CD8-positive, alpha-beta memory T cell (primary cell): ENCODE measurements at regions not wholly inside any gene's neighbourhood (a gene's known extent, or its start where the extent isn't known, plus 50 kb on each side); places are given as distances from the start of the nearest gene placed in this dataset.

Experiments used
- CTCF ChIA-PET: fragments of 350-600 bp; sonication (Branson Sonifier 250); formaldehyde crosslinking; loops from one replicate; lab custom pipeline; 2021; ENCODE audit warnings: antibody characterized with exemption; lab: Charles Lee
- POLR2A ChIA-PET: fragments of 350-600 bp; sonication (Branson Sonifier 250); formaldehyde crosslinking; loops from one replicate; lab custom pipeline; 2021; ENCODE audit warnings: antibody characterized with exemption; lab: Charles Lee
- DNase-seq, 5 donors: peaks; one replicate each; pipeline versions ENCODE4 v3.0.0 to v3.0.0-alpha.2; 2020 to 2022; ENCODE audit warnings: mixed read lengths in 1 of 5
- H3K27ac ChIP-seq: one replicate; pipeline ENCODE4 v1.7.0; 2013; ENCODE audit warnings: low read depth, mild to moderate bottlenecking, low read length, moderate library complexity
- H3K27me3 ChIP-seq: 2 replicates; pipeline ENCODE4 v1.7.0; 2013; ENCODE audit warnings: low read length, mild to moderate bottlenecking; ENCODE audit not compliant: insufficient read depth, poor library complexity, severe bottlenecking
- H3K36me3 ChIP-seq: 2 replicates; pipeline ENCODE4 v1.7.0; 2013; ENCODE audit warnings: mild to moderate bottlenecking, low read length, moderate library complexity; ENCODE audit not compliant: insufficient read depth
- H3K4me1 ChIP-seq: 2 replicates; pipeline ENCODE4 v1.7.0; 2013; ENCODE audit warnings: mild to moderate bottlenecking, low read length, moderate library complexity; ENCODE audit not compliant: insufficient read depth
- H3K4me3 ChIP-seq: 2 replicates; pipeline ENCODE4 v1.7.0; 2013; ENCODE audit warnings: mild to moderate bottlenecking, low read length
- H3K9me3 ChIP-seq: 2 replicates; pipeline ENCODE4 v1.7.0; 2013; ENCODE audit warnings: mild to moderate bottlenecking, low read length
- H3K27ac Mint-ChIP-seq, 8 donors: one replicate each; pipeline ENCODE4 v1.8.0; 2020 to 2021; ENCODE audit warnings: mixed read lengths in 8 of 8, mild to moderate bottlenecking in 6 of 8, inconsistent platforms in 3 of 8, moderate library complexity in 3 of 8
- H3K27me3 Mint-ChIP-seq, 2 donors: one replicate each; pipeline ENCODE4 v1.8.0; 2020 to 2021; ENCODE audit warnings: mixed read lengths in 2 of 2, mild to moderate bottlenecking in 1 of 2, moderate library complexity in 1 of 2
- H3K36me3 Mint-ChIP-seq, 3 donors: one replicate each; pipeline ENCODE4 v1.8.0; 2020 to 2021; ENCODE audit warnings: mixed read lengths in 3 of 3, inconsistent platforms in 1 of 3, mild to moderate bottlenecking in 1 of 3
- H3K4me1 Mint-ChIP-seq, 3 donors: one replicate each; pipeline ENCODE4 v1.8.0; 2020 to 2021; ENCODE audit warnings: mixed read lengths in 3 of 3, inconsistent platforms in 1 of 3, mild to moderate bottlenecking in 1 of 3
- H3K4me3 Mint-ChIP-seq, 7 donors: one replicate each; pipeline ENCODE4 v1.8.0; 2020 to 2021; ENCODE audit warnings: mixed read lengths in 7 of 7, mild to moderate bottlenecking in 6 of 7, moderate library complexity in 4 of 7, inconsistent platforms in 2 of 7
- H3K9me3 Mint-ChIP-seq, 5 donors: one replicate each; pipeline ENCODE4 v1.8.0; 2020 to 2022; ENCODE audit warnings: mixed read lengths in 5 of 5, mild to moderate bottlenecking in 3 of 5, moderate library complexity in 2 of 5, inconsistent platforms in 1 of 5

GRCh38 chr6:9408402-9409117, 973.2 kb upstream of the SLC35B3 start:
- Mint-ChIP-seq H3K9me3 (peaks cover 0 to 22% (median 3%) of the 10 kb centered on the region in 5 donors), H3K36me3 (no peaks in the 10 kb centered on the region), H3K27me3 (no peaks in the 10 kb centered on the region), H3K27ac (no peak overlapping the region), H3K4me1 (no peaks in the 10 kb centered on the region), H3K4me3 (no peak overlapping the region)
- DNase-seq: no peak
- Histone ChIP-seq H3K27me3 (no peaks in the 10 kb centered on the region), H3K4me3 (no peak overlapping the region), H3K9me3 (no peaks in the 10 kb centered on the region), H3K27ac (no peak overlapping the region), H3K36me3 (no peaks in the 10 kb centered on the region), H3K4me1 (no peaks in the 10 kb centered on the region)
- CTCF ChIA-PET: no interaction called here
- POLR2A ChIA-PET: no interaction called here

DNA sequence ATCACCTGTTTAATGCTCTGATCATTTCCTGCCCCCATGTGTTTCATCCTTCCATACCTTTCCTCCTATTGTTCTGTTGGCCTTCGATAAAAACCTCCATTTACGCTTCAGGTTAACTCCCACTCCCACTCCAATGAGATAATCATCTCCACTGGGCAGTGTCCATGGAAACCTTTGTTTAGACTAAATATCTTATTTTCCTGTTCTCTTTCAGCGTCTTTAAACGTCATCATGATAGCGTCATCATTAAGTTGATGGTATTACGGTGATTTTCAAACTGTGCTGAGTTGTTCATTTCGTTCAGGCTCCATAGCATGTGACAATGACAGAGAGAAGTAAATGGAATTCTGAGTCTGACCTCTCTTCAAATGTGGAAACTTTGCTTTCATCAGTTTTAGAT, 970.5 kb upstream of the SLC35B3 start:
- Mint-ChIP-seq H3K9me3 (peaks cover 0 to 25% (median 3%) of the 10 kb centered on the region in 5 donors), H3K27me3 (no peaks in the 10 kb centered on the region), H3K36me3 (no peaks in the 10 kb centered on the region), H3K4me3 (no peak overlapping the region), H3K4me1 (no peaks in the 10 kb centered on the region), H3K27ac (no peak overlapping the region)
- Histone ChIP-seq H3K9me3 (no peaks in the 10 kb centered on the region), H3K36me3 (no peaks in the 10 kb centered on the region), H3K4me3 (no peak overlapping the region), H3K27ac (no peak overlapping the region), H3K27me3 (no peaks in the 10 kb centered on the region), H3K4me1 (no peaks in the 10 kb centered on the region)
- ChIA-PET CTCF (no interaction called here), POLR2A (no interaction called here)
- DNase-seq: no peak

- Histone ChIP-seq H3K27me3 (no peaks in the 10 kb centered on the region), H3K4me3 (no peak overlapping the region), H3K4me1 (no peaks in the 10 kb centered on the region), H3K36me3 (no peaks in the 10 kb centered on the region), H3K27ac (no peak overlapping the region), H3K9me3 (no peaks in the 10 kb centered on the region)
- POLR2A ChIA-PET: no interaction called here
- Mint-ChIP-seq H3K9me3 (peaks cover 2 to 28% (median 5%) of the 10 kb centered on the region in 5 donors), H3K36me3 (no peaks in the 10 kb centered on the region), H3K4me1 (no peaks in the 10 kb centered on the region), H3K27ac (no peak overlapping the region), H3K27me3 (no peaks in the 10 kb centered on the region), H3K4me3 (no peak overlapping the region)
- DNase-seq: no peak
- CTCF ChIA-PET: no interaction called here
Observed at GRCh38 chr6:9405369-9405768, 970.0 kb upstream of the SLC35B3 start.

DNA sequence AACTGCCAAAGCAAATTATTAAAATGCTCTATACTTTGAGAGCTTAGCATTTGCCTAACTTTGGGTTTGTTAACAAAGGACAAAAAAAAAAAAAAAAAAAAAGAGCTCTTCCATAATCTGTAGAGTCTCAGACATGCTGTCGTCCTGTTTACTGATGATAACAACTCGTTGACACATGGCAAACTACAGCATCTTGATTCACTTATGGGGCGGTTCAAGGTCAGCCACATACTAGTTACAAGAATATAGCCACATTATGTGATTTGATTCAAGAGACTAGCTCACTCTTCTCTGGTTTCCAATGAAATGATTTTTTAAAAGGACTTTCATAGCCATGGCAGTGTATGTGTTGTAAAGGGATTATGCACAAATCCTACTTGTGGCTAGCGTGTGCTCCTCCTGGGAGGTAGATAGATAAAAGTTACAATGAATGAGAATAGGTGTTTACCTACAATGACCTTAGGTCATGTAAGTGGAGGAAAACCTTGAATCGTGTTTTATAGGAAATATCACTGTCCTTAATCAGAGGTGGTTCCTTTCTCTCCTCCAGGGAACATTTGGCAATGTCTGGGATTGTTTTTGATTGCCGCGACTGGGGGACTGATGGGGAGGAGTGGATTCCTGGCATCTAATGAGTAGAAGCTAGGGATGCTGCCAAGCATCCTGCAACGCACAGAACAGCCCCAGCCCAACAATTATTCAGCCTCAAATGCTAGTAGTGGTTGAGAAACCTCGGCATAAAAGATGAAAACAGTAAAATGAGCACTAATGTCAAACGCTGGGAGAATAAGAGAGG, 969.2 kb upstream of the SLC35B3 start:
- Mint-ChIP-seq H3K27me3 (no peaks in the 10 kb centered on the region), H3K9me3 (peaks cover 2 to 29% (median 7%) of the 10 kb centered on the region in 5 donors), H3K36me3 (no peaks in the 10 kb centered on the region), H3K27ac (no peak overlapping the region), H3K4me3 (no peak overlapping the region), H3K4me1 (no peaks in the 10 kb centered on the region)
- no peaks in the 10 kb centered on the region for H3K27me3 ChIP-seq
- no peaks in the 10 kb centered on the region for H3K4me1 ChIP-seq
- H3K36me3 ChIP-seq: no peaks in the 10 kb centered on the region
- H3K27ac ChIP-seq: no peak overlapping the region
- ChIA-PET CTCF (no interaction called here), POLR2A (no interaction called here)
- no peak for DNase-seq
- no peak overlapping the region for H3K4me3 ChIP-seq
- H3K9me3 ChIP-seq: no peaks in the 10 kb centered on the region

DNA sequence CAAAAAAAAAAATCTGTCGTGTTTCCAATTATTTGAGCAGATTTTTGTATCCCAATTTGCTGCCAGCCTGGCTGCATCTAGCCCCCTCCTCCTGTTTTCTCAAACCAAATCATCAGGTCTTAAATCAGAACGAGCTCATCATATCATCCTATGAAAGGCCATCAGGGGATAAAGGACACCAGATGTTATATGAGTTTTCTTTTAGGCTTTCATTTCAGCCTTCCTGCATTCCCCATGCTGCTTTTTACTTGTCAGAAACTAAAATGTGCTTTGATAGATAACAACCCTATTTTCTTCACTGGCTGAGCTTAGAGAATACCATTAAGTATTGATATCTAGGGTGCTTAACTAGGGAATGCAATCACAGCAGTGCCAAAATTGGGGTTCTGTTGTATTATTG, 968.4 kb upstream of the SLC35B3 start:
- POLR2A ChIA-PET: no interaction called here
- Histone ChIP-seq H3K9me3 (no peaks in the 10 kb centered on the region), H3K27ac (no peak overlapping the region), H3K4me3 (no peak overlapping the region), H3K27me3 (no peaks in the 10 kb centered on the region), H3K36me3 (no peaks in the 10 kb centered on the region), H3K4me1 (no peaks in the 10 kb centered on the region)
- CTCF ChIA-PET: no interaction called here
- DNase-seq: no peak
- no peak overlapping the region for H3K4me3 Mint-ChIP-seq
- no peaks in the 10 kb centered on the region for H3K36me3 Mint-ChIP-seq
- H3K27me3 Mint-ChIP-seq: no peaks in the 10 kb centered on the region
- peaks cover 2 to 29% (median 7%) of the 10 kb centered on the region in 5 donors for H3K9me3 Mint-ChIP-seq
- no peak overlapping the region for H3K27ac Mint-ChIP-seq
- H3K4me1 Mint-ChIP-seq: no peaks in the 10 kb centered on the region

DNA sequence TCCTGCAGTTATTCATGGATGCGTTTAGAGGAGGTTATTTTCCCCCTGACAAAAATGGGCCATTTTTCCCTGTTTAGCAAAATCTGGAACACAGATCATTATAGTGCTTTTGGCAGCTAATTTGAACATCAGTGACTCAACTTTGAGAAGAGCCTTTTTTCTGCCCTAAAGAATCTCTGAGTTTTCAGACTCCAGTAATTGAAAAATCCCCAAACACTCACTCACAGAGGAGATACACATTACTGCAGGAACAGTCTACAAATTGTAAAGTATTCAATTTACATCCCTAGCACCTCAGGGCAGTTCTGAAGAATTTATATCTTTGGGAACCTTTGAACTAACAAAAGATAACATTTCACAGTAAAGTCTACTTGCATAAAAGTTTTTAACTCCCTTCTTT, 966.6 kb upstream of the SLC35B3 start:
- Histone ChIP-seq H3K4me1 (no peaks in the 10 kb centered on the region), H3K27me3 (no peaks in the 10 kb centered on the region), H3K27ac (no peak overlapping the region), H3K36me3 (no peaks in the 10 kb centered on the region), H3K9me3 (no peaks in the 10 kb centered on the region), H3K4me3 (no peak overlapping the region)
- H3K36me3 Mint-ChIP-seq: no peaks in the 10 kb centered on the region
- H3K27me3 Mint-ChIP-seq: no peaks in the 10 kb centered on the region
- peaks cover 4 to 23% (median 9%) of the 10 kb centered on the region in 5 donors for H3K9me3 Mint-ChIP-seq
- POLR2A ChIA-PET: no interaction called here
- no peaks in the 10 kb centered on the region for H3K4me1 Mint-ChIP-seq
- DNase-seq: no peak
- H3K4me3 Mint-ChIP-seq: no peak overlapping the region
- CTCF ChIA-PET: no interaction called here
- no peak overlapping the region for H3K27ac Mint-ChIP-seq

- no peaks in the 10 kb centered on the region for H3K9me3 ChIP-seq
- Mint-ChIP-seq H3K27ac (no peak overlapping the region), H3K36me3 (no peaks in the 10 kb centered on the region), H3K27me3 (no peaks in the 10 kb centered on the region), H3K4me1 (no peaks in the 10 kb centered on the region), H3K4me3 (no peak overlapping the region), H3K9me3 (peaks cover 4 to 27% (median 7%) of the 10 kb centered on the region in 5 donors)
- no peaks in the 10 kb centered on the region for H3K27me3 ChIP-seq
- H3K27ac ChIP-seq: no peak overlapping the region
- ChIA-PET CTCF (no interaction called here), POLR2A (no interaction called here)
- no peak overlapping the region for H3K4me3 ChIP-seq
- no peaks in the 10 kb centered on the region for H3K36me3 ChIP-seq
- no peak for DNase-seq
- no peaks in the 10 kb centered on the region for H3K4me1 ChIP-seq
Observed at GRCh38 chr6:9399916-9400315, 964.6 kb upstream of the SLC35B3 start.

GRCh38 chr6:9398767-9399373, 963.5 kb upstream of the SLC35B3 start:
- H3K4me3 Mint-ChIP-seq: no peak overlapping the region
- H3K4me1 Mint-ChIP-seq: no peaks in the 10 kb centered on the region
- no peaks in the 10 kb centered on the region for H3K9me3 ChIP-seq
- DNase-seq: no peak
- no peaks in the 10 kb centered on the region for H3K27me3 Mint-ChIP-seq
- H3K36me3 ChIP-seq: no peaks in the 10 kb centered on the region
- ChIA-PET POLR2A (no interaction called here), CTCF (no interaction called here)
- H3K27me3 ChIP-seq: no peaks in the 10 kb centered on the region
- H3K4me3 ChIP-seq: no peak overlapping the region
- H3K27ac Mint-ChIP-seq: no peak overlapping the region
- H3K9me3 Mint-ChIP-seq: peaks cover 2 to 21% (median 7%) of the 10 kb centered on the region in 5 donors
- no peaks in the 10 kb centered on the region for H3K4me1 ChIP-seq
- no peak overlapping the region for H3K27ac ChIP-seq
- H3K36me3 Mint-ChIP-seq: no peaks in the 10 kb centered on the region
